ENCODE measurements at regions not wholly inside any gene's neighbourhood (a gene's known extent, or its start where the extent isn't known, plus 50 kb on each side); places are given as distances from the start of the nearest gene placed in this dataset.

GRCh38 chr7:63117-63480 lies 129.3 kb upstream of the FAM20C start:
- Histone ChIP-seq H3K27me3 (no peaks in the 10 kb centered on the region), H3K9me3 (no peaks in the 10 kb centered on the region), H3K4me1 (no peaks in the 10 kb centered on the region), H3K27ac (no peak overlapping the region), H3K4me3 (no peak overlapping the region), H3K36me3 (no peaks in the 10 kb centered on the region)
- DNase-seq (peak; percentile 56), ATAC-seq (no peak)
- no peak for TF ChIP-seq CTCF (IDR thresholded peaks at IDR 0.05)
- intact Hi-C loops (cut with DNase I) = no loop called here

- no peaks in the 10 kb centered on the region for H3K36me3 ChIP-seq
- no peaks in the 10 kb centered on the region for H3K27me3 ChIP-seq
- no peaks in the 10 kb centered on the region for H3K4me1 ChIP-seq
- no peak overlapping the region for H3K27ac ChIP-seq
- no peaks in the 10 kb centered on the region for H3K9me3 ChIP-seq
- no peak for TF ChIP-seq CTCF (IDR thresholded peaks at IDR 0.05)
- intact Hi-C loops (cut with DNase I) = no loop called here
- ATAC-seq = peak; percentile 16
- peak; percentile 59 for DNase-seq
- H3K4me3 ChIP-seq = no peak overlapping the region
These were observed 128.8 kb upstream of the FAM20C start for GRCh38 chr7:63521-64021.

- H3K9me3 ChIP-seq = no peaks in the 10 kb centered on the region
- intact Hi-C loops (cut with DNase I) = no loop called here
- no peak overlapping the region for H3K4me3 ChIP-seq
- TF ChIP-seq CTCF (IDR thresholded peaks at IDR 0.05) = peak; percentile 33
- H3K27ac ChIP-seq = no peak overlapping the region
- H3K27me3 ChIP-seq = no peaks in the 10 kb centered on the region
- H3K4me1 ChIP-seq = no peaks in the 10 kb centered on the region
- peak; percentile 59 for ATAC-seq
- peak; percentile 61 for DNase-seq
- no peaks in the 10 kb centered on the region for H3K36me3 ChIP-seq
These were observed 128.1 kb upstream of the FAM20C start for GRCh38 chr7:64098-64915.

GRCh38 chr7:64916-65341 lies 127.4 kb upstream of the FAM20C start:
- no peak overlapping the region for H3K27ac ChIP-seq
- H3K9me3 ChIP-seq = no peaks in the 10 kb centered on the region
- TF ChIP-seq CTCF (IDR thresholded peaks at IDR 0.05) = no peak
- H3K36me3 ChIP-seq = no peaks in the 10 kb centered on the region
- no peak for ATAC-seq
- intact Hi-C loops (cut with DNase I) = no loop called here
- H3K4me1 ChIP-seq = no peaks in the 10 kb centered on the region
- DNase-seq = peak; percentile 62
- H3K27me3 ChIP-seq = no peaks in the 10 kb centered on the region
- no peak overlapping the region for H3K4me3 ChIP-seq

- peak; percentile 36 for DNase-seq
- ATAC-seq = no peak
- no peaks in the 10 kb centered on the region for H3K9me3 ChIP-seq
- no peaks in the 10 kb centered on the region for H3K27me3 ChIP-seq
- no peaks in the 10 kb centered on the region for H3K4me1 ChIP-seq
- intact Hi-C loops (cut with DNase I) = no loop called here
- H3K27ac ChIP-seq = no peak overlapping the region
- H3K36me3 ChIP-seq = no peaks in the 10 kb centered on the region
- no peak overlapping the region for H3K4me3 ChIP-seq
- TF ChIP-seq CTCF (IDR thresholded peaks at IDR 0.05) = no peak
These were observed 126.8 kb upstream of the FAM20C start for GRCh38 chr7:65554-65953.
